SK-N-SH (cell line): ENCODE measurements at regions not wholly inside any gene's neighbourhood (a gene's known extent, or its start where the extent isn't known, plus 50 kb on each side); places are given as distances from the start of the nearest gene placed in this dataset.

ENCODE experiments used
- CHD2 ChIP-seq: fragments of 150-350 bp; IDR thresholded peaks from 2 replicates; pipeline ENCODE4 v1.6.1; 2018; ENCODE audit warnings: low read length; ENCODE audit not compliant: partially characterized antibody
- ELF1 ChIP-seq: IDR thresholded peaks from 2 replicates; pipeline ENCODE4 v1.4.0; 2012
- EP300 ChIP-seq, 2 experiments: IDR thresholded peaks; 2 replicates each; pipeline versions ENCODE4 v1.4.0 to v1.6.1; 2012; ENCODE audit warnings: borderline replicate concordance in 1 of 2, low read depth in 1 of 2, low read length in 1 of 2
- EZH2phosphoT487 ChIP-seq: fragments of 200-600 bp; sonication (generic); IDR thresholded peaks from 2 replicates; pipeline ENCODE4 v1.6.1; 2017; ENCODE audit warnings: low read depth, mixed run types, mild to moderate bottlenecking, antibody characterized with exemption, moderate library complexity, borderline replicate concordance
- GABPA ChIP-seq: IDR thresholded peaks from 2 replicates; pipeline ENCODE4 v1.4.0; 2012; ENCODE audit warnings: low read depth, mild to moderate bottlenecking
- POLR2AphosphoS5 ChIP-seq: IDR thresholded peaks from 2 replicates; pipeline ENCODE4 v1.6.1; 2012; ENCODE audit warnings: low read depth, low read length
- RAD21 ChIP-seq: IDR thresholded peaks from 2 replicates; pipeline ENCODE4 v1.6.1; 2012; ENCODE audit warnings: mild to moderate bottlenecking, low read length
- RCOR1 ChIP-seq: fragments of 150-350 bp; IDR thresholded peaks from 2 replicates; pipeline ENCODE4 v1.6.1; 2017; ENCODE audit warnings: antibody characterized with exemption, low read length
- REST ChIP-seq: IDR thresholded peaks from 2 replicates; pipeline ENCODE4 v1.6.1; 2012; ENCODE audit warnings: mild to moderate bottlenecking, low read depth, low read length, moderate library complexity
- RFX5 ChIP-seq: IDR thresholded peaks from 2 replicates; pipeline ENCODE4 v1.6.1; 2012; ENCODE audit warnings: mild to moderate bottlenecking, improper control_type of control experiment, low read length
- SMC3 ChIP-seq: IDR thresholded peaks from 2 replicates; pipeline ENCODE4 v1.6.1; 2012; ENCODE audit warnings: low read depth, low read length, improper control_type of control experiment
- TAF1 ChIP-seq: IDR thresholded peaks from 2 replicates; pipeline ENCODE4 v1.6.1; 2012; ENCODE audit warnings: low read depth, mild to moderate bottlenecking, low read length, moderate library complexity, borderline replicate concordance
- TF ChIP-seq, protein P1 (sequence below): fragments of 200-600 bp; sonication (generic); IDR thresholded peaks from 2 replicates; pipeline ENCODE4 v1.6.1; 2017; ENCODE audit warnings: antibody characterized with exemption, mild to moderate bottlenecking, moderate library complexity
- TF ChIP-seq, protein P2 (sequence below): IDR thresholded peaks from 2 replicates; pipeline ENCODE4 v1.4.0; 2012; ENCODE audit warnings: low read depth

DNA sequence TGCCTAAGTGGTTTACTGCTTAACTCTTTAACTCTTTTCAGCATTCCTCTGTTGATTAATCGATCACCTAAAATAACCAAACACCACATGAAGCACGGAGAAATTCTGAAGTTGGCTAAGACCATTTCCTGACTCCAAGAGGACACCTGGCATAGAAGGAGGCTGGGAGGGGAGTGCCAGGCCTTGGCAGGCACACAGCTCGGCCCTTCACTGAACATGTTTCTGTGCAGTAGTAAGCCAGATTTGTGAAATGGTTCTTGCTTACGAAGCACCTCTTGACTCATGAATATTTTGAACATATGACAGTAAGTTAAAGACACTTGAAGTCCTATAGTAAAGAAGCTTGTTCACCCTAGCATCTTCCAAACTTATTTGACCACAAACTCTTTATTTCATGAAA lies 82.3 kb downstream of the FOXL1 start:
- TF ChIP-seq, protein P1, sequence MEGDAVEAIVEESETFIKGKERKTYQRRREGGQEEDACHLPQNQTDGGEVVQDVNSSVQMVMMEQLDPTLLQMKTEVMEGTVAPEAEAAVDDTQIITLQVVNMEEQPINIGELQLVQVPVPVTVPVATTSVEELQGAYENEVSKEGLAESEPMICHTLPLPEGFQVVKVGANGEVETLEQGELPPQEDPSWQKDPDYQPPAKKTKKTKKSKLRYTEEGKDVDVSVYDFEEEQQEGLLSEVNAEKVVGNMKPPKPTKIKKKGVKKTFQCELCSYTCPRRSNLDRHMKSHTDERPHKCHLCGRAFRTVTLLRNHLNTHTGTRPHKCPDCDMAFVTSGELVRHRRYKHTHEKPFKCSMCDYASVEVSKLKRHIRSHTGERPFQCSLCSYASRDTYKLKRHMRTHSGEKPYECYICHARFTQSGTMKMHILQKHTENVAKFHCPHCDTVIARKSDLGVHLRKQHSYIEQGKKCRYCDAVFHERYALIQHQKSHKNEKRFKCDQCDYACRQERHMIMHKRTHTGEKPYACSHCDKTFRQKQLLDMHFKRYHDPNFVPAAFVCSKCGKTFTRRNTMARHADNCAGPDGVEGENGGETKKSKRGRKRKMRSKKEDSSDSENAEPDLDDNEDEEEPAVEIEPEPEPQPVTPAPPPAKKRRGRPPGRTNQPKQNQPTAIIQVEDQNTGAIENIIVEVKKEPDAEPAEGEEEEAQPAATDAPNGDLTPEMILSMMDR = no peak
- TF ChIP-seq RFX5 (no peak), GABPA (no peak), RAD21 (no peak), POLR2AphosphoS5 (no peak), SMC3 (no peak), ELF1 (no peak), CHD2 (no peak), REST (no peak), EZH2phosphoT487 (no peak), RCOR1 (no peak), EP300 (IDR thresholded peaks at IDR 0.05; ENCODE audit: borderline replicate concordance in 1 of 2, low read depth in 1 of 2, low read length in 1 of 2) (no peak), TAF1 (no peak)
- TF ChIP-seq, protein P2, sequence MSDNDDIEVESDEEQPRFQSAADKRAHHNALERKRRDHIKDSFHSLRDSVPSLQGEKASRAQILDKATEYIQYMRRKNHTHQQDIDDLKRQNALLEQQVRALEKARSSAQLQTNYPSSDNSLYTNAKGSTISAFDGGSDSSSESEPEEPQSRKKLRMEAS = no peak
